Activated T-cell treated with anti-CD3 and anti-CD28 coated beads, Interleukin-2, amount 50 U/mL, for 4 hours (primary cell): ENCODE measurements at regions not wholly inside any gene's neighbourhood (a gene's known extent, or its start where the extent isn't known, plus 50 kb on each side); places are given as distances from the start of the nearest gene placed in this dataset.

Experiments
- ATAC-seq, 2 donors: fragments of 200-7000 bp; cut with Tn5 transposase; one replicate each; pipeline ENCODE4 v1.10.0; 2021
- DNase-seq: peaks from one replicate; pipeline ENCODE4 v3.0.0-alpha.2; 2020
- H3K27me3 Mint-ChIP-seq: one replicate; pipeline ENCODE4 v1.8.0; 2021; ENCODE audit warnings: low read depth, mixed read lengths
- H3K36me3 Mint-ChIP-seq: one replicate; pipeline ENCODE4 v1.8.0; 2022; ENCODE audit warnings: mixed read lengths; ENCODE audit not compliant: insufficient read depth
- H3K4me1 Mint-ChIP-seq: one replicate; pipeline ENCODE4 v1.8.0; 2021; ENCODE audit warnings: low read depth, mixed read lengths
- H3K4me3 Mint-ChIP-seq: one replicate; pipeline ENCODE4 v1.8.0; 2021; ENCODE audit warnings: mild to moderate bottlenecking, moderate library complexity, mixed read lengths
- H3K9me3 Mint-ChIP-seq: one replicate; pipeline ENCODE4 v1.8.0; 2021; ENCODE audit warnings: mixed read lengths

- Mint-ChIP-seq H3K4me3 (no peak overlapping the region), H3K4me1 (no peaks in the 10 kb centered on the region), H3K9me3 (no peaks in the 10 kb centered on the region), H3K36me3 (no peaks in the 10 kb centered on the region), H3K27me3 (peaks cover 6% of the 10 kb centered on the region)
- DNase-seq (no peak), ATAC-seq (no peak)
Observed at GRCh38 chr10:21336476-21337170, 188.9 kb downstream of the SKIDA1 start.

GRCh38 chr10:21334891-21335696 lies 190.4 kb downstream of the SKIDA1 start:
- no peak overlapping the region for H3K4me3 Mint-ChIP-seq
- no peaks in the 10 kb centered on the region for H3K4me1 Mint-ChIP-seq
- no peaks in the 10 kb centered on the region for H3K36me3 Mint-ChIP-seq
- DNase-seq, result no peak
- peaks cover 3% of the 10 kb centered on the region for H3K27me3 Mint-ChIP-seq
- H3K9me3 Mint-ChIP-seq, result no peaks in the 10 kb centered on the region
- no peak for ATAC-seq

GRCh38 chr10:21330628-21331020 lies 194.9 kb downstream of the SKIDA1 start:
- no peaks in the 10 kb centered on the region for H3K9me3 Mint-ChIP-seq
- H3K36me3 Mint-ChIP-seq, result no peaks in the 10 kb centered on the region
- no peak for DNase-seq
- peaks cover 5% of the 10 kb centered on the region for H3K27me3 Mint-ChIP-seq
- H3K4me3 Mint-ChIP-seq, result no peak overlapping the region
- no peaks in the 10 kb centered on the region for H3K4me1 Mint-ChIP-seq
- no peak for ATAC-seq

- Mint-ChIP-seq H3K4me1 (no peaks in the 10 kb centered on the region), H3K9me3 (no peaks in the 10 kb centered on the region), H3K27me3 (peaks cover 5% of the 10 kb centered on the region), H3K36me3 (no peaks in the 10 kb centered on the region), H3K4me3 (no peak overlapping the region)
- ATAC-seq, result no peak
- no peak for DNase-seq
Observed at GRCh38 chr10:21329995-21330627, 195.4 kb downstream of the SKIDA1 start.

GRCh38 chr10:21327289-21327993 lies 198.0 kb downstream of the SKIDA1 start:
- no peaks in the 10 kb centered on the region for H3K36me3 Mint-ChIP-seq
- DNase-seq, result no peak
- no peaks in the 10 kb centered on the region for H3K4me1 Mint-ChIP-seq
- H3K4me3 Mint-ChIP-seq, result no peak overlapping the region
- H3K27me3 Mint-ChIP-seq, result peaks cover 5% of the 10 kb centered on the region
- no peak for ATAC-seq
- H3K9me3 Mint-ChIP-seq, result no peaks in the 10 kb centered on the region

DNA sequence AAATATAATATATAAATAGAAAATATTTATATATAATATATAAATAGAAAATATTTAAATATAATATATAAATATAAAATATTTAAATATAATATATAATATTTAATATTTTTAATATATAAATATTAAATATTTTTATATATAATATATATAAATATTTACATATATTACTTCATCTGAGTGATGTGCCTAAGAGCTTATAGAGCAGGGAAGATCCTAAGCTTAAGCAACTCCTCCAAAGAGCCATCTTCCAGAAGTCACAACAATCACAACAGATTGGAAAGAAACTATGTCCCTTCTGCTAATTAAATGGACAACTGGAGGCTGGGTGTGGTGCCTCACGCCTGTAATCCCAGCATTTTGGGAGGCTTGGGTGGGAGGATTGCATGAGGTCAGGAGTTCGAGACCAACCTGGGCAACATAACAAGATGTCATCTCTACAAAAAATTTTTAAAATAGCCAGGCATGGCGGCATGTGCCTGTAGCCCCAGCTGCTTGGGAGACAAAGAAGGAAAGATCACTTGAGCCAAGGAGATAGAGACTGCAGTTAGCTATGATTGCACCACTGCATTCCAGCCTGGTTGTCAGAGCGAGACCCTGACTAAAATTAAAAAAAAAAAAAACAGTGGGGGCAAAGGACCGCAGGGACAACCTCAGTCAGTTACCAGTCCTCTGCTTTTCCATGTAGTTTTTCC lies 198.7 kb downstream of the SKIDA1 start:
- Mint-ChIP-seq H3K4me3 (no peak overlapping the region), H3K9me3 (no peaks in the 10 kb centered on the region), H3K4me1 (no peaks in the 10 kb centered on the region), H3K27me3 (peaks cover 5% of the 10 kb centered on the region), H3K36me3 (no peaks in the 10 kb centered on the region)
- no peak for DNase-seq
- no peak for ATAC-seq

DNA sequence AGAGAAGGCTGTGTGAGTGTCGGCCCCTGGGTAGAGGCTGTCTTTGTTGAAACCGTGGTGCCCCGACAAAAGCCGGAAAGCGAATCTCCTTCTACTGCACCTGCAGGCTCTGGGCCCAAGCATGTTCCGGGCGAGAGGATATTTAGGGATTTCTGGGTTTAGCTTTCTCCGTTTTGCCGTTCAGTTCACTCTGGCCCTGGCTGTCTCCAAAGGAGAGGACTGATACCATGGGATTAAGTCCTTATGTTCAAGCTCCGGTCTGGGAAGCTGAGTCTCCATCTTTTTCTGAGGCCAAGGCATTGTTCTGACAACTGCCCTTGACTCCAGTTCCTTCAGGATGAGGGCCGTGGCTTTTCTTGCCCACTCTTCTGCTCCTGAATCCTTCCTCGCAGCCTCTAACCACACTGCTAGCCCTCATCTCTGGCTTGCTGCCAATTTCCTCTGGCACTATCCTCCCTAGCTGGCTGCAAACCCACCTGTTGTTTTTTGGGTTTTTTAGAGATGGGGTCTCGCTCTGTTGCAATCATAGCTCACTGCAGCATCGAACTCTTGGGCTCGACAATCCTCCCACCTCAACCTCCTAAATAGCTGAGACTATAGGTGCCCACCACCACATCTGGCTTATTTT lies 206.8 kb downstream of the SKIDA1 start:
- H3K4me3 Mint-ChIP-seq, result no peak overlapping the region
- ATAC-seq (no peak), DNase-seq (no peak)
- H3K4me1 Mint-ChIP-seq, result no peaks in the 10 kb centered on the region
- H3K27me3 Mint-ChIP-seq, result no peaks in the 10 kb centered on the region
- H3K36me3 Mint-ChIP-seq, result no peaks in the 10 kb centered on the region
- H3K9me3 Mint-ChIP-seq, result no peaks in the 10 kb centered on the region

GRCh38 chr10:21317902-21318301 lies 207.6 kb downstream of the SKIDA1 start:
- Mint-ChIP-seq H3K27me3 (no peaks in the 10 kb centered on the region), H3K36me3 (no peaks in the 10 kb centered on the region), H3K9me3 (no peaks in the 10 kb centered on the region), H3K4me1 (no peaks in the 10 kb centered on the region), H3K4me3 (no peak overlapping the region)
- DNase-seq, result no peak
- no peak for ATAC-seq

GRCh38 chr10:21315645-21316220 lies 209.7 kb downstream of the SKIDA1 start:
- Mint-ChIP-seq H3K36me3 (no peaks in the 10 kb centered on the region), H3K9me3 (no peaks in the 10 kb centered on the region), H3K4me3 (no peak overlapping the region), H3K4me1 (no peaks in the 10 kb centered on the region), H3K27me3 (no peaks in the 10 kb centered on the region)
- DNase-seq (no peak), ATAC-seq (no peak)

DNA sequence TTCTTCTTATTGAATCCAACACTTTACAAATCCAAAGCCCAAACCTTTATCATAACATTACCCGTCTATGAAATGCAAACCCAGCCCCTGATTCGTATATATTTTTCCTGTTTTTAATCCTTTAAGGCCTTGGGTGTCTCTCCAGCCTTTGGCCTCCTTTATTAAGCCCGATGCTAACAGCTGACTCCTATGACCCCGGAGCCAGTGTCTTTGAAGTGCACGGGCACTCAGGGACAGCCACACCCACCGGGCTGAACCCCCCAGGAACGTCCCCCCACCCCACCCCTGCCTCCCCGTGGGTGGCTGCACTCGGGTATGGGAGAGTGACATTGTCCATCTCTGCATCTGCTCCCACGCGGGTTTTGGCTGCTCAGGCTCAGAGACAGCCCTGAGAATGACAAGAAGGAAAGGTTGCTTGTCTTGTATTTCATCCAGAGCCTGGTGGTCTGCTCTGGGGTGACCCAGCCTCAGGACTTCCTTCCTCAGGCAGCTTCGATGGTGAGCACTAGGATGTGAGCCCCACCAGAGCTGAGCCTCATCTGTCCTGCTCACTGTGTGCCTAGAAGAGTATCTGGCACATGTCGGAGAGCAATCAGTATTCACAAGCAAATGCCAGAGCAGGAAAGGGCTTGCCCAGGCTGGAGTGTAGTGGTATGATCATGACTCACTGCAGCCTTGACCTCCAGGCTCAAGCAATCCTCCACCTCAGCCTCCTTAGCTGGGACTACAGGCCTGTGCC lies 210.4 kb downstream of the SKIDA1 start:
- H3K27me3 Mint-ChIP-seq, result no peaks in the 10 kb centered on the region
- no peak overlapping the region for H3K4me3 Mint-ChIP-seq
- DNase-seq (no peak), ATAC-seq (no peak)
- no peaks in the 10 kb centered on the region for H3K9me3 Mint-ChIP-seq
- no peaks in the 10 kb centered on the region for H3K4me1 Mint-ChIP-seq
- H3K36me3 Mint-ChIP-seq, result no peaks in the 10 kb centered on the region

DNA sequence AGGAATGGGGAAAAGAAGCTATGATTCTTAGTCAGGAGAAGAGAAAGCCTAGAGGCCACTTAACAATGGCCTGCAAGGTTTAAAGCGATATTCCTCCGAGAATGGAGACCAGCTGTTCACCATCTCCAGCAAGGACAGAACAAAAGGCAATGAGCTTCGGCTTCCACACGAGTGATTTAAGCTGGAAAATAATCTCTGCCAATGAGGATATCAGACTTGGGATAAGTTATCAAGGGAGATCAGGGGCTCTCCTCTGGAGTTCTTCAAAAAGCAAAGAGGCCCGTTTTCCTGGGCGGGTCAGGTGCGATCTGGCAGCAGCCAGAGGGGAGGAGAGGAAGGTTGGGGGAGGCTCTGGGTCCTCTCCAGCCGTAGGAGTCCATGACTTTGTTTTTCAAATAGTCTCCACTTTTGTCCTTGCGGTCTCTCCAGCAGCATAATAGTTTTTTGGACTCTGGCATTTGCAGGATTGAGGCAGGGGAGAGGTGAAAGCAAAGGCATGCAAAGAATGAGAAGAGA lies 211.3 kb downstream of the SKIDA1 start:
- Mint-ChIP-seq H3K4me1 (no peaks in the 10 kb centered on the region), H3K36me3 (no peaks in the 10 kb centered on the region), H3K27me3 (no peaks in the 10 kb centered on the region), H3K4me3 (no peak overlapping the region), H3K9me3 (no peaks in the 10 kb centered on the region)
- no peak for ATAC-seq
- DNase-seq, result no peak

DNA sequence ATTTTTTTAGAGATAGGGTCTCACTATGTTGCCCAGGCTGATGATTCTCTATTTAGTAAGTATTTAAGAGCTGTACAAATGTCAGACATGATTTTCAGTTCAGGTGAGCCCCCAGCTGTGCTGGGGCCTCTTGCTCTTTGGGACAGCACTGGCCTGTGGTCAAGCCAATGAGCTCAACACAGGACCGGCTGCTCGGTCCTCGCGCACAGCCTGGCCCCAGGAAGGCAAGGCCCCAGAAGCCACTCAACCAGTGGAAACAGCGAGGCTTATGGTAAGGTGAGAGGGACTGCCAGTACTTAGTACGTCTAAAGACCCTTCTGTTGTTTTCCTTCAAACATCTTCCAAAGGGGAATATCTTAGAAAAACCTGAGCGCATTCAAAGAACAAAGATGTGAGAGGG lies 211.8 kb downstream of the SKIDA1 start:
- Mint-ChIP-seq H3K9me3 (no peaks in the 10 kb centered on the region), H3K4me3 (no peak overlapping the region), H3K36me3 (no peaks in the 10 kb centered on the region), H3K27me3 (no peaks in the 10 kb centered on the region), H3K4me1 (no peaks in the 10 kb centered on the region)
- DNase-seq, result no peak
- ATAC-seq, result no peak

DNA sequence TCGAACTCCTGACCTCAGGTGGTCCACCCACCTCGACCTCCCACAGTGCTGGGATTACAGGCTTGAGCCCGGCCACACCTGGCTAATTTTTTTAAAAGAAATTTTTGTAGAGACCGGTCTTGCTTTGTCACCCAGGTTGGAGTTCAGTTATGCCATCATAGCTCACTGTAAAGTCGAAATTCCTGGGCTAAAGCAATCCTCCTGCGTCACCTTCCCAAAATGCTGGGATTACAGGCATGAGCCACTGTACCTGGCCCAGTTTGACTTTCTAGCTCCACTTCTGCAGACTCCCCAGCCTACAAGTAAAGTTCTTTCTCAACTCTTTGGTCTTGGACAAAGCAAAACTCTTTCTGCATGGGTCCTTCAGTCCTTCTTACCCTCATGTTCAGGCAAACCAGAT lies 214.1 kb downstream of the SKIDA1 start:
- H3K4me3 Mint-ChIP-seq, result no peak overlapping the region
- no peaks in the 10 kb centered on the region for H3K4me1 Mint-ChIP-seq
- ATAC-seq (no peak), DNase-seq (no peak)
- no peaks in the 10 kb centered on the region for H3K36me3 Mint-ChIP-seq
- no peaks in the 10 kb centered on the region for H3K9me3 Mint-ChIP-seq
- no peaks in the 10 kb centered on the region for H3K27me3 Mint-ChIP-seq
